ENCODE measurements at regions not wholly inside any gene's neighbourhood (a gene's known extent, or its start where the extent isn't known, plus 50 kb on each side); places are given as distances from the start of the nearest gene placed in this dataset.

GRCh38 chr5:10831419-10831818, 70.4 kb upstream of the DAP start:
- Histone ChIP-seq H3K4me2 (no peak overlapping the region), H3K36me3 (replicated peaks; ENCODE audit: insufficient read depth, low read depth) (no peaks in the 10 kb centered on the region), H3K27me3 (no peaks in the 10 kb centered on the region), H3K27ac (no peak overlapping the region), H4K20me1 (ENCODE audit: insufficient read depth, poor library complexity, severe bottlenecking) (no peaks in the 10 kb centered on the region), H3K4me1 (ENCODE audit: insufficient read depth) (peaks cover 3% of the 10 kb centered on the region), H2AFZ (no peak overlapping the region), H3K9me3 (ENCODE audit: low read depth) (no peaks in the 10 kb centered on the region), H3K79me2 (no peaks in the 10 kb centered on the region), H3K9me2 (replicated peaks; ENCODE audit: insufficient read depth) (no peaks in the 10 kb centered on the region), H3K4me3 (no peak overlapping the region)
- TF ChIP-seq CTCF (IDR thresholded peaks at IDR 0.05; ENCODE audit: poor library complexity) (no peak), EZH2 (IDR thresholded peaks at IDR 0.05; ENCODE audit: borderline replicate concordance) (no peak), EZH2phosphoT487 (IDR thresholded peaks at IDR 0.05; ENCODE audit: low read depth, severe bottlenecking, unreplicated experiment) (no peak)
- peak; percentile 20 for DNase-seq (ENCODE audit: low spot score)
- 40% methylated on average over 7 of the region's 7 CpGs for WGBS (ENCODE audit: low lambda C conversion rate, missing lambda C conversion rate)

GRCh38 chr5:10828241-10828640, 67.2 kb upstream of the DAP start:
- no peak overlapping the region for H3K27ac ChIP-seq
- H3K9me3 ChIP-seq (ENCODE audit: low read depth), result no peaks in the 10 kb centered on the region
- TF ChIP-seq EZH2 (IDR thresholded peaks at IDR 0.05; ENCODE audit: borderline replicate concordance) (no peak), EZH2phosphoT487 (IDR thresholded peaks at IDR 0.05; ENCODE audit: low read depth, severe bottlenecking, unreplicated experiment) (no peak), CTCF (IDR thresholded peaks at IDR 0.05; ENCODE audit: poor library complexity) (no peak)
- H3K36me3 ChIP-seq (replicated peaks; ENCODE audit: insufficient read depth, low read depth), result no peaks in the 10 kb centered on the region
- peaks cover 3% of the 10 kb centered on the region for H3K4me1 ChIP-seq (ENCODE audit: insufficient read depth)
- H4K20me1 ChIP-seq (ENCODE audit: insufficient read depth, poor library complexity, severe bottlenecking), result no peaks in the 10 kb centered on the region
- DNase-seq (ENCODE audit: low spot score), result no peak
- WGBS (ENCODE audit: low lambda C conversion rate, missing lambda C conversion rate), result 51% methylated on average over 2 of the region's 2 CpGs
- H3K4me3 ChIP-seq, result no peak overlapping the region
- H3K27me3 ChIP-seq, result no peaks in the 10 kb centered on the region
- no peak overlapping the region for H2AFZ ChIP-seq
- no peak overlapping the region for H3K4me2 ChIP-seq
- no peaks in the 10 kb centered on the region for H3K79me2 ChIP-seq
- H3K9me2 ChIP-seq (replicated peaks; ENCODE audit: insufficient read depth), result no peaks in the 10 kb centered on the region

GRCh38 chr5:10827571-10827970, 66.5 kb upstream of the DAP start:
- Histone ChIP-seq H3K9me2 (replicated peaks; ENCODE audit: insufficient read depth) (no peaks in the 10 kb centered on the region), H2AFZ (no peak overlapping the region), H3K4me3 (no peak overlapping the region), H3K36me3 (replicated peaks; ENCODE audit: insufficient read depth, low read depth) (no peaks in the 10 kb centered on the region), H3K4me1 (ENCODE audit: insufficient read depth) (peaks cover 3% of the 10 kb centered on the region), H3K27ac (no peak overlapping the region), H3K9me3 (ENCODE audit: low read depth) (no peaks in the 10 kb centered on the region), H3K27me3 (no peaks in the 10 kb centered on the region), H3K4me2 (no peak overlapping the region), H3K79me2 (no peaks in the 10 kb centered on the region), H4K20me1 (ENCODE audit: insufficient read depth, poor library complexity, severe bottlenecking) (no peaks in the 10 kb centered on the region)
- DNase-seq (ENCODE audit: low spot score), result no peak
- WGBS (ENCODE audit: low lambda C conversion rate, missing lambda C conversion rate), result 81% methylated on average over 1 of the region's 1 CpG
- TF ChIP-seq EZH2 (IDR thresholded peaks at IDR 0.05; ENCODE audit: borderline replicate concordance) (no peak), EZH2phosphoT487 (IDR thresholded peaks at IDR 0.05; ENCODE audit: low read depth, severe bottlenecking, unreplicated experiment) (no peak), CTCF (IDR thresholded peaks at IDR 0.05; ENCODE audit: poor library complexity) (no peak)

- 95% methylated on average over 2 of the region's 2 CpGs for WGBS (ENCODE audit: low lambda C conversion rate, missing lambda C conversion rate)
- no peaks in the 10 kb centered on the region for H3K9me2 ChIP-seq (replicated peaks; ENCODE audit: insufficient read depth)
These were observed 65.9 kb upstream of the DAP start for GRCh38 chr5:10826971-10827370.

More at GRCh38 chr5:10826971-10827370, 65.9 kb upstream of the DAP start:
- H4K20me1 ChIP-seq (ENCODE audit: insufficient read depth, poor library complexity, severe bottlenecking), result no peaks in the 10 kb centered on the region
- H3K9me3 ChIP-seq (ENCODE audit: low read depth), result no peaks in the 10 kb centered on the region
- H3K4me3 ChIP-seq, result no peak overlapping the region
- peaks cover 3% of the 10 kb centered on the region for H3K4me1 ChIP-seq (ENCODE audit: insufficient read depth)
- H3K27ac ChIP-seq, result no peak overlapping the region
- no peak for DNase-seq (ENCODE audit: low spot score)
- no peaks in the 10 kb centered on the region for H3K36me3 ChIP-seq (replicated peaks; ENCODE audit: insufficient read depth, low read depth)
- H3K79me2 ChIP-seq, result no peaks in the 10 kb centered on the region
- TF ChIP-seq EZH2phosphoT487 (IDR thresholded peaks at IDR 0.05; ENCODE audit: low read depth, severe bottlenecking, unreplicated experiment), result no peak
- TF ChIP-seq EZH2 (IDR thresholded peaks at IDR 0.05; ENCODE audit: borderline replicate concordance), result no peak
- no peak for TF ChIP-seq CTCF (IDR thresholded peaks at IDR 0.05; ENCODE audit: poor library complexity)
- no peaks in the 10 kb centered on the region for H3K27me3 ChIP-seq
- H3K4me2 ChIP-seq, result no peak overlapping the region
- no peak overlapping the region for H2AFZ ChIP-seq

All from hepatocyte (in vitro differentiated cells).